Ishikawa (cell line): ENCODE measurements at regions not wholly inside any gene's neighbourhood (a gene's known extent, or its start where the extent isn't known, plus 50 kb on each side); places are given as distances from the start of the nearest gene placed in this dataset.

Experiments
- CEBPB ChIP-seq: IDR thresholded peaks from 2 replicates; pipeline ENCODE4 v1.6.1; 2012
- CREB1 ChIP-seq: IDR thresholded peaks from 2 replicates; pipeline ENCODE4 v1.6.1; 2012; ENCODE audit warnings: low read depth
- EGR1 ChIP-seq: IDR thresholded peaks from 2 replicates; pipeline ENCODE4 v1.6.1; 2012
- EP300 ChIP-seq: IDR thresholded peaks from 2 replicates; pipeline ENCODE4 v1.6.1; 2012; ENCODE audit warnings: borderline replicate concordance
- FOXM1 ChIP-seq: IDR thresholded peaks from 2 replicates; pipeline ENCODE4 v1.6.1; 2012; ENCODE audit warnings: low read depth, borderline replicate concordance
- MAX ChIP-seq: IDR thresholded peaks from 2 replicates; pipeline ENCODE4 v1.6.1; 2012
- NFIC ChIP-seq: IDR thresholded peaks from 2 replicates; pipeline ENCODE4 v1.6.1; 2012
- RAD21 ChIP-seq: IDR thresholded peaks from 2 replicates; pipeline ENCODE4 v1.6.1; 2012; ENCODE audit warnings: low read depth
- TAF1 ChIP-seq: IDR thresholded peaks from 2 replicates; pipeline ENCODE4 v1.6.1; 2012; ENCODE audit warnings: low read depth, mild to moderate bottlenecking
- TCF12 ChIP-seq: IDR thresholded peaks from 2 replicates; pipeline ENCODE4 v1.6.1; 2012; ENCODE audit warnings: low read depth
- TEAD4 ChIP-seq: IDR thresholded peaks from 2 replicates; pipeline ENCODE4 v1.6.1; 2012
- TF ChIP-seq, protein P1 (sequence below): IDR thresholded peaks from 2 replicates; pipeline ENCODE4 v1.6.1; 2012; ENCODE audit warnings: low read depth, mild to moderate bottlenecking
- TF ChIP-seq, protein P2 (sequence below): IDR thresholded peaks from 2 replicates; pipeline ENCODE4 v1.6.1; 2012

- TF ChIP-seq, protein P1, sequence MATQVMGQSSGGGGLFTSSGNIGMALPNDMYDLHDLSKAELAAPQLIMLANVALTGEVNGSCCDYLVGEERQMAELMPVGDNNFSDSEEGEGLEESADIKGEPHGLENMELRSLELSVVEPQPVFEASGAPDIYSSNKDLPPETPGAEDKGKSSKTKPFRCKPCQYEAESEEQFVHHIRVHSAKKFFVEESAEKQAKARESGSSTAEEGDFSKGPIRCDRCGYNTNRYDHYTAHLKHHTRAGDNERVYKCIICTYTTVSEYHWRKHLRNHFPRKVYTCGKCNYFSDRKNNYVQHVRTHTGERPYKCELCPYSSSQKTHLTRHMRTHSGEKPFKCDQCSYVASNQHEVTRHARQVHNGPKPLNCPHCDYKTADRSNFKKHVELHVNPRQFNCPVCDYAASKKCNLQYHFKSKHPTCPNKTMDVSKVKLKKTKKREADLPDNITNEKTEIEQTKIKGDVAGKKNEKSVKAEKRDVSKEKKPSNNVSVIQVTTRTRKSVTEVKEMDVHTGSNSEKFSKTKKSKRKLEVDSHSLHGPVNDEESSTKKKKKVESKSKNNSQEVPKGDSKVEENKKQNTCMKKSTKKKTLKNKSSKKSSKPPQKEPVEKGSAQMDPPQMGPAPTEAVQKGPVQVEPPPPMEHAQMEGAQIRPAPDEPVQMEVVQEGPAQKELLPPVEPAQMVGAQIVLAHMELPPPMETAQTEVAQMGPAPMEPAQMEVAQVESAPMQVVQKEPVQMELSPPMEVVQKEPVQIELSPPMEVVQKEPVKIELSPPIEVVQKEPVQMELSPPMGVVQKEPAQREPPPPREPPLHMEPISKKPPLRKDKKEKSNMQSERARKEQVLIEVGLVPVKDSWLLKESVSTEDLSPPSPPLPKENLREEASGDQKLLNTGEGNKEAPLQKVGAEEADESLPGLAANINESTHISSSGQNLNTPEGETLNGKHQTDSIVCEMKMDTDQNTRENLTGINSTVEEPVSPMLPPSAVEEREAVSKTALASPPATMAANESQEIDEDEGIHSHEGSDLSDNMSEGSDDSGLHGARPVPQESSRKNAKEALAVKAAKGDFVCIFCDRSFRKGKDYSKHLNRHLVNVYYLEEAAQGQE, result no peak
- TF ChIP-seq FOXM1 (no peak), EGR1 (no peak), TAF1 (no peak), CREB1 (no peak), CEBPB (no peak), EP300 (no peak), RAD21 (no peak), TCF12 (no peak), MAX (no peak), TEAD4 (no peak), NFIC (no peak)
- TF ChIP-seq, protein P2, sequence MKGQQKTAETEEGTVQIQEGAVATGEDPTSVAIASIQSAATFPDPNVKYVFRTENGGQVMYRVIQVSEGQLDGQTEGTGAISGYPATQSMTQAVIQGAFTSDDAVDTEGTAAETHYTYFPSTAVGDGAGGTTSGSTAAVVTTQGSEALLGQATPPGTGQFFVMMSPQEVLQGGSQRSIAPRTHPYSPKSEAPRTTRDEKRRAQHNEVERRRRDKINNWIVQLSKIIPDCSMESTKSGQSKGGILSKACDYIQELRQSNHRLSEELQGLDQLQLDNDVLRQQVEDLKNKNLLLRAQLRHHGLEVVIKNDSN, result no peak
Measured at GRCh38 chr2:16413947-16414346, 251.7 kb downstream of the CYRIA start.
